ACC112 (cell line): ENCODE measurements at regions not wholly inside any gene's neighbourhood (a gene's known extent, or its start where the extent isn't known, plus 50 kb on each side); places are given as distances from the start of the nearest gene placed in this dataset.
"Not testable (repeated sequence)": the region's sequence is repeated elsewhere in the genome, so short reads cannot be mapped to it uniquely, and the experiment has no call there.

Source experiments
- H2AFZ ChIP-seq: fragments of 200-600 bp; sonication (generic); one replicate; pipeline ENCODE4 v1.6.0; 2017; ENCODE audit warnings: antibody characterized with exemption, low read length; ENCODE audit not compliant: unreplicated experiment
- H3K27ac ChIP-seq: fragments of 200-600 bp; sonication (generic); 2 replicates; pipeline ENCODE4 v1.5.1; 2014; ENCODE audit warnings: low read depth, mild to moderate bottlenecking, antibody characterized with exemption, low read length, moderate library complexity
- H3K27me3 ChIP-seq: fragments of 200-600 bp; sonication (generic); 2 replicates; pipeline ENCODE4 v1.6.1; 2014; ENCODE audit warnings: mild to moderate bottlenecking, antibody characterized with exemption, low read length, moderate library complexity, mixed read lengths; ENCODE audit not compliant: insufficient read depth
- H3K36me3 ChIP-seq: fragments of 200-600 bp; sonication (generic); 2 replicates; pipeline ENCODE4 v1.6.1; 2016; ENCODE audit warnings: mild to moderate bottlenecking, antibody characterized with exemption, low read length, moderate library complexity, mixed read lengths; ENCODE audit not compliant: insufficient read depth
- H3K4me1 ChIP-seq: fragments of 200-600 bp; sonication (generic); one replicate; pipeline ENCODE4 v1.6.1; 2016; ENCODE audit warnings: low read length, mixed read lengths; ENCODE audit not compliant: insufficient read depth, unreplicated experiment, control insufficient read depth
- H3K4me3 ChIP-seq: fragments of 200-600 bp; sonication (generic); 2 replicates; pipeline ENCODE4 v1.5.1; 2014; ENCODE audit warnings: mild to moderate bottlenecking, low read depth, low read length
- H3K79me2 ChIP-seq: fragments of 200-600 bp; sonication (generic); one replicate; pipeline ENCODE4 v1.6.0; 2016; ENCODE audit warnings: low read length; ENCODE audit not compliant: control insufficient read depth, unreplicated experiment, insufficient read depth

GRCh38 chr7:118404211-118404610, 179.7 kb downstream of the ANKRD7 start:
- no peaks in the 10 kb centered on the region for H3K4me1 ChIP-seq
- H3K27me3 ChIP-seq = no peaks in the 10 kb centered on the region
- H3K79me2 ChIP-seq = no peaks in the 10 kb centered on the region
- H3K4me3 ChIP-seq = no peak overlapping the region
- H3K36me3 ChIP-seq = no peaks in the 10 kb centered on the region
- no peak overlapping the region for H3K27ac ChIP-seq
- no peak overlapping the region for H2AFZ ChIP-seq

DNA sequence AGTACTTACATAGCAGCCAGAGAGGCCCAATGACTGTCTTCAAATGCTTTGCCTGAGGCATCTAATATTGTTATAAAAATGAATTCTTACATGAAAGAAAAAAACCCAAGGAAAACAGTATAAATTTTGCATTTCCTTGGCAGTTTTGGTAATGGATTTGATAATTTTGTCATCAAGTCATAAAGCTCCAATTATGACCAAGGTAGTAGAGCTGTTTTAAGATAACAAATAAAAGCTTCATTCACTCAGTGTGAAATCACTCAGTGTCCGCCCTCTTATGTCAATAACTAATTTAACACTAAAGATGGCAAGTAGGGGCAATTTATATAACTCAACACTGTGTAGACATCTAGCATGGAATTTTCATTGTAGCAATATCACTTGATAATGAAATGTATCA, 193.9 kb downstream of the ANKRD7 start:
- no peak overlapping the region for H3K4me3 ChIP-seq
- no peaks in the 10 kb centered on the region for H3K79me2 ChIP-seq
- H3K27me3 ChIP-seq = no peaks in the 10 kb centered on the region
- no peaks in the 10 kb centered on the region for H3K4me1 ChIP-seq
- no peak overlapping the region for H3K27ac ChIP-seq
- no peaks in the 10 kb centered on the region for H3K36me3 ChIP-seq
- no peak overlapping the region for H2AFZ ChIP-seq

- Histone ChIP-seq H3K36me3 (no peaks in the 10 kb centered on the region), H3K4me3 (no peak overlapping the region), H3K79me2 (no peaks in the 10 kb centered on the region), H3K4me1 (no peaks in the 10 kb centered on the region), H2AFZ (no peak overlapping the region), H3K27ac (no peak overlapping the region), H3K27me3 (no peaks in the 10 kb centered on the region)
These were observed 196.4 kb downstream of the ANKRD7 start for GRCh38 chr7:118420888-118421287.

DNA sequence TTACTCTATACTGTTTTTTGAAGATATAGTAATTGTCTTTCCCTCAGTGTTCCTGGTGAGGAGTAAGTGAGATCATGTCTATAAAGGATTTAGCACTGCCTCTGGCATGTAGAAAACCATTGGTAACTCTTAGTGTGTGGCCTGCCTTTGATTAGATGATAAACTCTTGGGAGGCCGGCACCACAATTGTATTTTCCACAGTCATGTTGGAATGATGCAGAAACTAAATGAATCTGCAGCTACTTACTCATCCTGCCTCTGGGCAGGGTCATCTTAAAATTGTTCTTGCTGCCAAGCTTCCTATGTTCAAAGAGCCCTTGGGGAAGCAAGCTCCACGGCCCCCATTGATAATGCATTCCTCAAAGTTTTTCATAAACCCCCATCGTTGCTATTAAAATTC, 204.6 kb downstream of the ANKRD7 start:
- Histone ChIP-seq H3K36me3 (no peaks in the 10 kb centered on the region), H3K4me3 (no peak overlapping the region), H3K4me1 (no peaks in the 10 kb centered on the region), H3K27ac (no peak overlapping the region), H3K79me2 (no peaks in the 10 kb centered on the region), H2AFZ (no peak overlapping the region), H3K27me3 (no peaks in the 10 kb centered on the region)

- H2AFZ ChIP-seq = no peak overlapping the region
- no peak overlapping the region for H3K27ac ChIP-seq
- H3K79me2 ChIP-seq = no peaks in the 10 kb centered on the region
- H3K4me3 ChIP-seq = no peak overlapping the region
- no peaks in the 10 kb centered on the region for H3K36me3 ChIP-seq
- no peaks in the 10 kb centered on the region for H3K27me3 ChIP-seq
- no peaks in the 10 kb centered on the region for H3K4me1 ChIP-seq
These were observed 212.2 kb downstream of the ANKRD7 start for GRCh38 chr7:118436663-118437062.

DNA sequence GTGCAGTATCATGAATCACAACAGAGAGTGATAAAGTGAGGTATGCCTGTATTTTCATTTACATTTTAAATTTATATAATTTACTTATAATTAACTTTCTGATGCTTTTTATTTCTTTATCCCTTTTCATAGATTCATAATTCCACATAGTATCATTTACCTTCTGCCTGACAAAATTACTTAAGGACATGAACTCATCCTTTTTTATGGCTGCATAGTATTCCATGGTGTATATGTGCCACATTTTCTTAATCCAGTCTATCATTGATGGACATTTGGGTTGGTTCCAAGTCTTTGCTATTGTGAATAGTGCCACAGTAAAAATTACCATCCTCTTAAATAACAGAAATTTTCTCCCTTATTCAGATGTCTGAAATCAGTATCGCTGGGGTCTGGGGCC, 224.5 kb downstream of the ANKRD7 start:
- H3K79me2 ChIP-seq, H3K27ac ChIP-seq, H3K27me3 ChIP-seq, H2AFZ ChIP-seq, H3K4me3 ChIP-seq, H3K36me3 ChIP-seq, H3K4me1 ChIP-seq: not testable (repeated sequence)

GRCh38 chr7:118449797-118450567, 225.5 kb downstream of the ANKRD7 start:
- Histone ChIP-seq H3K79me2 (no peaks in the 10 kb centered on the region), H3K36me3 (no peaks in the 10 kb centered on the region), H3K4me1 (no peaks in the 10 kb centered on the region), H3K27me3 (no peaks in the 10 kb centered on the region), H3K27ac (no peak overlapping the region), H3K4me3 (no peak overlapping the region), H2AFZ (no peak overlapping the region)

DNA sequence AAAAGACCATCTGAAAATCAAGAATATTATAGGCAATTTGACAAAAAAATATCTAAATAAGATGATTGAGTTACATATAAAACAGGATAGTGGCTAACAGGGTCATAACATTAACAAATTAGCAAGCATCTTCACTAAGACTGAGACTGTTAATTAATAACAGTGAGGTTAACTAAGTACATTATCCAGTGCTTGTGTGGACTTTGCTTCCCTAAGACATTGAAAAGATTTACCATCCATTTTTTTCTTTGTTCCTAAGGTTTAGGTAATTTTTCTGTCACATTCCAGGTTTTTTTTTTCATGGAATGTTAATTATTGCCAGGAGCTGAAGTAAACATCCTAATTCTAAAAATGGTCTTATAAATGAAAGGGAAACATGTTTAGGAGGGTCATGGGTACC, 227.6 kb downstream of the ANKRD7 start:
- no peak overlapping the region for H2AFZ ChIP-seq
- H3K27me3 ChIP-seq = no peaks in the 10 kb centered on the region
- H3K79me2 ChIP-seq = no peaks in the 10 kb centered on the region
- H3K36me3 ChIP-seq = no peaks in the 10 kb centered on the region
- H3K4me1 ChIP-seq = no peaks in the 10 kb centered on the region
- no peak overlapping the region for H3K27ac ChIP-seq
- no peak overlapping the region for H3K4me3 ChIP-seq

DNA sequence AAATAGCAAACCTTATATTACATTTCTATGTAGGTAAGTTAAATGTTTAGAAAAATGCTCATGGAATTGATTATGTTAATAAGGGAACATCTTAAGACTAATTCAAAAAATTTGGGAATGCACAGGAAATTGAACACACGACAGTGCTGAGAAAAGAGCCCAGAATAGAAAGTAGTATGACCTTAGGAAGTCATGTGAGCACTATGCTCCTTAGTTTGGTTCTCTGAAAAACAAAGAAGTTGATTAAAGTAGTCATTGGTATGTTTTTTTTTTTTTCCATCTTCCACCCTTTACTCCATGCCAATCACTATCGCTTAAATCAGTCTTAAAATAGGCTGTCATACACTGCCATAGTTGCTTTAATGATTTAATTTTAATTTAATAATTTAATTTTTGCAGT, 242.9 kb downstream of the ANKRD7 start:
- Histone ChIP-seq H3K27me3 (no peaks in the 10 kb centered on the region), H3K79me2 (no peaks in the 10 kb centered on the region), H3K4me3 (no peak overlapping the region), H3K36me3 (no peaks in the 10 kb centered on the region), H2AFZ (no peak overlapping the region), H3K4me1 (no peaks in the 10 kb centered on the region), H3K27ac (no peak overlapping the region)

GRCh38 chr7:118472581-118472980, 248.1 kb downstream of the ANKRD7 start:
- no peak overlapping the region for H3K27ac ChIP-seq
- H3K4me3 ChIP-seq = no peak overlapping the region
- no peaks in the 10 kb centered on the region for H3K27me3 ChIP-seq
- H3K4me1 ChIP-seq = no peaks in the 10 kb centered on the region
- no peaks in the 10 kb centered on the region for H3K36me3 ChIP-seq
- H2AFZ ChIP-seq = no peak overlapping the region
- no peaks in the 10 kb centered on the region for H3K79me2 ChIP-seq

- H3K27me3 ChIP-seq = no peaks in the 10 kb centered on the region
- no peak overlapping the region for H3K27ac ChIP-seq
- H3K36me3 ChIP-seq = no peaks in the 10 kb centered on the region
- no peak overlapping the region for H2AFZ ChIP-seq
- no peaks in the 10 kb centered on the region for H3K79me2 ChIP-seq
- H3K4me3 ChIP-seq = no peak overlapping the region
- no peaks in the 10 kb centered on the region for H3K4me1 ChIP-seq
These were observed 248.8 kb downstream of the ANKRD7 start for GRCh38 chr7:118473271-118473670.
